Fibroblast of skin of back (primary cell): ENCODE measurements at regions not wholly inside any gene's neighbourhood (a gene's known extent, or its start where the extent isn't known, plus 50 kb on each side); places are given as distances from the start of the nearest gene placed in this dataset.
A peak's percentile ranks its signal among the peaks of the same experiment; 100 is the strongest.

Experiments used
- DNase-seq: peaks from one replicate; pipeline ENCODE4 v3.0.0-alpha.2; 2013

GRCh38 chr3:80283783-80284182, 516.0 kb upstream of the ROBO1 start:
- DNase-seq, result no peak

- DNase-seq, result no peak
Measured at GRCh38 chr3:80278056-80278455, 510.3 kb upstream of the ROBO1 start.

- no peak for DNase-seq
Measured at GRCh38 chr3:80275120-80275519, 507.3 kb upstream of the ROBO1 start.

GRCh38 chr3:80263260-80263659, 495.5 kb upstream of the ROBO1 start:
- DNase-seq, result no peak

- no peak for DNase-seq
Measured at GRCh38 chr3:80261082-80261481, 493.3 kb upstream of the ROBO1 start.

- DNase-seq, result no peak
Measured at GRCh38 chr3:80259736-80260135, 491.9 kb upstream of the ROBO1 start.

- no peak for DNase-seq
Measured at GRCh38 chr3:80252113-80252512, 484.3 kb upstream of the ROBO1 start.

- no peak for DNase-seq
Measured at GRCh38 chr3:80247766-80248165, 480.0 kb upstream of the ROBO1 start.

GRCh38 chr3:80244390-80244789, 476.6 kb upstream of the ROBO1 start:
- peak; percentile 3 for DNase-seq

GRCh38 chr3:80241791-80242190, 474.0 kb upstream of the ROBO1 start:
- DNase-seq, result no peak

- no peak for DNase-seq
Measured at GRCh38 chr3:80239301-80239700, 471.5 kb upstream of the ROBO1 start.

- DNase-seq, result no peak
Measured at GRCh38 chr3:80238606-80239005, 470.8 kb upstream of the ROBO1 start.

GRCh38 chr3:80238152-80238551, 470.4 kb upstream of the ROBO1 start:
- DNase-seq, result peak; percentile 27

GRCh38 chr3:80234706-80235105, 466.9 kb upstream of the ROBO1 start:
- DNase-seq, result no peak

- no peak for DNase-seq
Measured at GRCh38 chr3:80233576-80233975, 465.8 kb upstream of the ROBO1 start.

- peak; percentile 89 for DNase-seq
Measured at GRCh38 chr3:80232760-80233159, 465.0 kb upstream of the ROBO1 start.

GRCh38 chr3:80230962-80231361, 463.2 kb upstream of the ROBO1 start:
- DNase-seq, result no peak

- DNase-seq, result no peak
Measured at GRCh38 chr3:80227216-80227615, 459.4 kb upstream of the ROBO1 start.

- DNase-seq, result no peak
Measured at GRCh38 chr3:80215191-80215590, 447.4 kb upstream of the ROBO1 start.

GRCh38 chr3:80213086-80213485, 445.3 kb upstream of the ROBO1 start:
- DNase-seq, result no peak

- peak; percentile 62 for DNase-seq
Measured at GRCh38 chr3:80192936-80193335, 425.1 kb upstream of the ROBO1 start.

- peak; percentile 89 for DNase-seq
Measured at GRCh38 chr3:80190051-80190450, 422.3 kb upstream of the ROBO1 start.

GRCh38 chr3:80187981-80188380, 420.2 kb upstream of the ROBO1 start:
- DNase-seq, result no peak

GRCh38 chr3:80159990-80160506, 392.2 kb upstream of the ROBO1 start:
- DNase-seq, result no peak

GRCh38 chr3:80158332-80158731, 390.5 kb upstream of the ROBO1 start:
- no peak for DNase-seq

GRCh38 chr3:80157546-80157945, 389.7 kb upstream of the ROBO1 start:
- no peak for DNase-seq
